GF-D8 (cell line): ENCODE measurements at regions not wholly inside any gene's neighbourhood (a gene's known extent, or its start where the extent isn't known, plus 50 kb on each side); places are given as distances from the start of the nearest gene placed in this dataset.

Experiments
- DNase-seq: peaks from one replicate; lab custom pipeline; 2025; lab: John Stamatoyannopoulos, UW

GRCh38 chr4:157885811-157886210 is 287.0 kb downstream of the GASK1B start:
- DNase-seq: no peak

GRCh38 chr4:157882901-157883300 is 289.9 kb downstream of the GASK1B start:
- no peak for DNase-seq

GRCh38 chr4:157880761-157881160 is 292.1 kb downstream of the GASK1B start:
- no peak for DNase-seq

- no peak for DNase-seq
Measured at GRCh38 chr4:157854819-157855218, 318.0 kb downstream of the GASK1B start.

- DNase-seq: no peak
Measured at GRCh38 chr4:157840648-157841047, 332.2 kb downstream of the GASK1B start.

GRCh38 chr4:157840034-157840433 is 332.8 kb downstream of the GASK1B start:
- DNase-seq: no peak

- no peak for DNase-seq
Measured at GRCh38 chr4:157838366-157838765, 334.5 kb downstream of the GASK1B start.

GRCh38 chr4:157837071-157837703 is 335.6 kb downstream of the GASK1B start:
- no peak for DNase-seq

- DNase-seq: no peak
Measured at GRCh38 chr4:157832596-157832995, 340.2 kb downstream of the GASK1B start.

GRCh38 chr4:157824021-157824420 is 348.8 kb downstream of the GASK1B start:
- no peak for DNase-seq

- DNase-seq: no peak
Measured at GRCh38 chr4:157821814-157822213, 351.0 kb downstream of the GASK1B start.

GRCh38 chr4:157819693-157820464 is 352.9 kb downstream of the GASK1B start:
- no peak for DNase-seq

GRCh38 chr4:157818946-157819692 is 353.7 kb downstream of the GASK1B start:
- no peak for DNase-seq

- no peak for DNase-seq
Measured at GRCh38 chr4:157810137-157810774, 362.6 kb downstream of the GASK1B start.

- DNase-seq: no peak
Measured at GRCh38 chr4:157808796-157809383, 363.9 kb downstream of the GASK1B start.

GRCh38 chr4:157806184-157806583 is 366.6 kb downstream of the GASK1B start:
- no peak for DNase-seq

GRCh38 chr4:157804986-157805385 is 367.8 kb downstream of the GASK1B start:
- DNase-seq: no peak

GRCh38 chr4:157803845-157804521 is 368.8 kb downstream of the GASK1B start:
- DNase-seq: no peak

GRCh38 chr4:157803421-157803820 is 369.4 kb downstream of the GASK1B start:
- no peak for DNase-seq

GRCh38 chr4:157795495-157795894 is 377.3 kb downstream of the GASK1B start:
- DNase-seq: no peak

GRCh38 chr4:157792716-157793115 is 380.1 kb downstream of the GASK1B start:
- DNase-seq: no peak
